Neural crest cell (in vitro differentiated cells): ENCODE measurements at regions not wholly inside any gene's neighbourhood (a gene's known extent, or its start where the extent isn't known, plus 50 kb on each side); places are given as distances from the start of the nearest gene placed in this dataset.

ENCODE experiments used
- DNase-seq: peaks from one replicate; pipeline ENCODE4 v3.0.0; 2021; ENCODE audit warnings: low read depth, mixed read lengths, low spot score
- H3K27ac Mint-ChIP-seq: one replicate; pipeline ENCODE4 v1.8.0; 2021; ENCODE audit warnings: mild to moderate bottlenecking, mixed read lengths; ENCODE audit not compliant: unreplicated experiment
- H3K27me3 Mint-ChIP-seq: 2 replicates; pipeline ENCODE4 v1.8.0; 2021; ENCODE audit warnings: low read depth, mild to moderate bottlenecking, mixed read lengths
- H3K36me3 Mint-ChIP-seq: 2 replicates; pipeline ENCODE4 v1.8.0; 2021; ENCODE audit warnings: low read depth, mild to moderate bottlenecking, mixed read lengths
- H3K4me1 Mint-ChIP-seq: 2 replicates; pipeline ENCODE4 v1.8.0; 2021; ENCODE audit warnings: mixed read lengths
- H3K4me3 Mint-ChIP-seq: one replicate; pipeline ENCODE4 v1.8.0; 2021; ENCODE audit warnings: mild to moderate bottlenecking, mixed read lengths
- H3K9me3 Mint-ChIP-seq: 2 replicates; pipeline ENCODE4 v1.8.0; 2021; ENCODE audit warnings: mixed read lengths
- TF ChIP-seq, protein P1 (sequence below): fragments of 200-600 bp; sonication (generic); conservative IDR thresholded peaks from 2 replicates; pipeline ENCODE4 v1.5.0; 2021; ENCODE audit warnings: antibody characterized with exemption, mild to moderate bottlenecking

DNA sequence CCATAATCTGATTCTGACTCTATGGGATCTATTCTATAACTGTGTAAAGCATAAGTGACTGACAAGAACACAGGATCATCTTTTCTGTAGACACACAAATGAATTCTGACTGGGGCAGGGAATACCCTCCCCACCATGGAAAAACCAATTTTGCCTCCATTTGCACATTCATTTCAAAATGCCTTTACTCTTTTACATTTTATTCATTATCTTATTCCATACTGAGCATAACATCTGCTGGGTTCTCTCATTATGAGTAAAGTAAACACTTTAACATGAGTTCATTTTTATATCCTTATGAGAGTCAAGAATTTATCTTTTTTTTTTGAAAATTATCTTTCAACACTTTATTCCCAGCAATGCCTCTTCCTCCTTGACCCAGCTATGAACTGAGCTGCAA is 163.5 kb downstream of the RNF152 start:
- Mint-ChIP-seq H3K27ac (no peak overlapping the region), H3K36me3 (peaks cover 3% of the 10 kb centered on the region), H3K9me3 (peaks cover 7% of the 10 kb centered on the region), H3K27me3 (no peaks in the 10 kb centered on the region), H3K4me3 (no peak overlapping the region), H3K4me1 (peaks cover 5% of the 10 kb centered on the region)
- no peak for DNase-seq
- TF ChIP-seq, protein P1, sequence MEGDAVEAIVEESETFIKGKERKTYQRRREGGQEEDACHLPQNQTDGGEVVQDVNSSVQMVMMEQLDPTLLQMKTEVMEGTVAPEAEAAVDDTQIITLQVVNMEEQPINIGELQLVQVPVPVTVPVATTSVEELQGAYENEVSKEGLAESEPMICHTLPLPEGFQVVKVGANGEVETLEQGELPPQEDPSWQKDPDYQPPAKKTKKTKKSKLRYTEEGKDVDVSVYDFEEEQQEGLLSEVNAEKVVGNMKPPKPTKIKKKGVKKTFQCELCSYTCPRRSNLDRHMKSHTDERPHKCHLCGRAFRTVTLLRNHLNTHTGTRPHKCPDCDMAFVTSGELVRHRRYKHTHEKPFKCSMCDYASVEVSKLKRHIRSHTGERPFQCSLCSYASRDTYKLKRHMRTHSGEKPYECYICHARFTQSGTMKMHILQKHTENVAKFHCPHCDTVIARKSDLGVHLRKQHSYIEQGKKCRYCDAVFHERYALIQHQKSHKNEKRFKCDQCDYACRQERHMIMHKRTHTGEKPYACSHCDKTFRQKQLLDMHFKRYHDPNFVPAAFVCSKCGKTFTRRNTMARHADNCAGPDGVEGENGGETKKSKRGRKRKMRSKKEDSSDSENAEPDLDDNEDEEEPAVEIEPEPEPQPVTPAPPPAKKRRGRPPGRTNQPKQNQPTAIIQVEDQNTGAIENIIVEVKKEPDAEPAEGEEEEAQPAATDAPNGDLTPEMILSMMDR: no peak

DNA sequence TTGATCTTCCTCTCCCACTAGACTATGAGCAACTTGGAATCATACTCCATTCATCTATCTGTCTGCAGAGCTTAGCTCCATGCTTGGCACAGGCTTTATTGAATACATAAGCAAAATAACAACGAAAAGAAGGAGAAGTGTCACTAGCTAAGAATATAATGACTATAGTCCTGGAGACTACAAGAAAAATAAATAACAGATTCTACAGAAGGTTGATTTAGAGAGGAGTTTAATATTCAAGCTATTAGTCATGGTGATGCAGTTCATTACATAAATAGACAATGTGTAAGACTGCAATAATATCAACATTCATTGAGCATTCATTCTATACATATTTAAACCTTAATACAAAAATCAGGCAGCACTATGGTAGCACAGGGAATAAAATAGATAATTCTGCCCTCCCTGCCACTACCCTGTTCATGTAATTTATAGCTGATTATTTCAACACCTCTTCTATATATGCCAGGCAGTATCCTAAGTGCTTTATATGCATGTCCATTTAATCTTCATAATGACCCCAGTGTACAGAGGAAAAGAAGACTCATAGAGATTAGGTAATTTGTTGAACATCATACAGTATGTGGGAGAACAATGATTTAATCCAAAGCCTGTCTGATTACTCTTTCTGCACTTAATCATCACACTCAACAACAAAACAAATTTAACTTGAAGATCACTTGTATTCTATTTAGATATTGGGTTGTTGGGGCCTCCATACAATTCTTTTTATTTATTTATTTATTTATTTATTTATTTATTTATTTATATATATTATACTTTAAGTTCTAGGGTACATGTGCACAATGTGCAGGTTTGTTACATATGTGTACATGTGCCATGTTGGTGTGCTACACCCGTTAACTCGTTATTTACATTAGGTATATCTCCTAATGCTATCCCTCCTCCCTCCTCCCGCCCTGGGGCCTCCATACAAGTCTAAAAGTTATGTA is 165.3 kb downstream of the RNF152 start:
- TF ChIP-seq, protein P1: no peak
- Mint-ChIP-seq H3K9me3 (peaks cover 7% of the 10 kb centered on the region), H3K36me3 (peaks cover 3% of the 10 kb centered on the region), H3K4me1 (no peaks in the 10 kb centered on the region), H3K27me3 (no peaks in the 10 kb centered on the region), H3K27ac (no peak overlapping the region), H3K4me3 (no peak overlapping the region)
- DNase-seq: no peak

DNA sequence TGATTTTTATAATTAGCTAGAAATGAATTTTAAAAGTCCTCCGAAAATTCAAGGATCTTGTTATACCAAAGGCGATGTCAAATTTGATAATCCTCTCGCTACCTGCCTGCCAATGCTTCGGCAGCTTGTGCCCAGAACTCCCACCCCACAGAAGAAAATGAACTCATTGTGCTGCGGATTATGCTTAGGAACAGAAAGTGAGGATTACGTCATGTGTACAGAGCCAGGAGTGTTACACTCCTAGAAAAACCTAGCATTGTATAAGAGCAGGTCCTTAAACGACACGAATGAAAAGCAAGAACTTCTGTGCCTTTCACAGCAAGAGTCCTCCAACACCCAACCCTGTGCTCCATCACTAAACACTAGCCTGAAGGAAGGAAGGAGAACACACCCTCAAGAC is 168.3 kb downstream of the RNF152 start:
- H3K4me3 Mint-ChIP-seq: no peak overlapping the region
- TF ChIP-seq, protein P1: no peak
- H3K27ac Mint-ChIP-seq: no peak overlapping the region
- H3K9me3 Mint-ChIP-seq: peaks cover 7% of the 10 kb centered on the region
- peaks cover 3% of the 10 kb centered on the region for H3K36me3 Mint-ChIP-seq
- DNase-seq: no peak
- peaks cover 4% of the 10 kb centered on the region for H3K4me1 Mint-ChIP-seq
- H3K27me3 Mint-ChIP-seq: no peaks in the 10 kb centered on the region

DNA sequence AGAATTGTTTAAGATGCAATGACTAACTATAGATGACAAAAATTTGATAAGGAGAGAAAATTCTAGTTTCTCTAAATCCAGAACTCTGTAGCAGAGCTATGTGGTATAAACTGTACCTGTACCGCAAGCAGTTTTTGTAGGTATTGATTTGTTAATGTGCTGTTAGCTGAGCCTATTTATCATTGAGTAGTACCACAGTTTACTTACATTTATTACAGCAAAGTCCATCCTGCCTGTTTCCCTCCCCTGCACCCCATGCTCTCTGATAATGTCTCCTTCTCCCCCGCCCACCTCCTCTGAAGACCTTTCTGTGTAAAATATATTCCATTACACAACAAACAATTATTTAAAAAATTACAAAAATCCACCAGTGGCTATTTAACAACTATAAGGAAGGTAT is 170.6 kb downstream of the RNF152 start:
- no peaks in the 10 kb centered on the region for H3K27me3 Mint-ChIP-seq
- H3K27ac Mint-ChIP-seq: no peak overlapping the region
- peaks cover 4% of the 10 kb centered on the region for H3K4me1 Mint-ChIP-seq
- peaks cover 7% of the 10 kb centered on the region for H3K9me3 Mint-ChIP-seq
- H3K4me3 Mint-ChIP-seq: no peak overlapping the region
- TF ChIP-seq, protein P1: no peak
- DNase-seq: no peak
- H3K36me3 Mint-ChIP-seq: peaks cover 3% of the 10 kb centered on the region

DNA sequence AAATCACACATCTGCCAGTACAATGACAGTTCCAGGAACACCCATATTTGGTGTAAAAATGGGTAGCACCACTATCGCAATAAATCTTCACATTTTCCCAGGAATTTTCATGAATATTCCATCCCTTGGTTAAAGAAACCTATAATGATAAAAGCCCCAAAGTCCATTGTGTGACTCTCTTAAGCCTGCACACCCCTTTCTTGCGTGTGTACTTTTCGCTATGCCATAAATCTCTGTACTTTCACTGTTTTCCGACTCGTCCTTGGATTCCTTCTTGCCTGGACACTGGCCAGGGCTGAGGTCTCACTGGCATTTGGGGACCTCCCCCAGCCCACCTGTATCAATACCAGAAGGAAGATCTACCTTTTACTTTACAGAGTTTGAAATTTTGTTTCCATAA is 172.3 kb downstream of the RNF152 start:
- Mint-ChIP-seq H3K36me3 (peaks cover 3% of the 10 kb centered on the region), H3K4me1 (peaks cover 4% of the 10 kb centered on the region), H3K9me3 (peaks cover 3% of the 10 kb centered on the region), H3K4me3 (no peak overlapping the region), H3K27me3 (no peaks in the 10 kb centered on the region), H3K27ac (no peak overlapping the region)
- DNase-seq: no peak
- TF ChIP-seq, protein P1: no peak
